Coronary artery (tissue), 2 donors: ENCODE measurements at regions not wholly inside any gene's neighbourhood (a gene's known extent, or its start where the extent isn't known, plus 50 kb on each side); places are given as distances from the start of the nearest gene placed in this dataset.
"Not testable (repeated sequence)": the region's sequence is repeated elsewhere in the genome, so short reads cannot be mapped to it uniquely, and the experiment has no call there.

Source experiments
- DNase-seq: peaks from one replicate; pipeline ENCODE4 v3.0.0-alpha.2; 2017; ENCODE audit warnings: low spot score
- H3K27ac ChIP-seq, 2 donors: fragments of 200-600 bp; sonication (generic); one replicate each; pipeline ENCODE4 v1.5.1; 2016 to 2019
- H3K4me3 ChIP-seq: fragments of 200-600 bp; sonication (generic); 2 replicates; pipeline ENCODE4 v1.5.1; 2016; ENCODE audit warnings: mild to moderate bottlenecking, moderate library complexity
- CTCF ChIP-seq: fragments of 200-600 bp; sonication (generic); IDR thresholded peaks from one replicate; pipeline ENCODE4 v1.5.1; 2019; ENCODE audit warnings: antibody characterized with exemption

- TF ChIP-seq CTCF, result no peak
- no peak overlapping the region for H3K4me3 ChIP-seq
- no peak overlapping the region for H3K27ac ChIP-seq
- no peak for DNase-seq
Measured at GRCh38 chr6:21931641-21932335, 338.2 kb downstream of the SOX4 start.

GRCh38 chr6:21933351-21933750 is 339.8 kb downstream of the SOX4 start:
- Histone ChIP-seq H3K27ac (no peak overlapping the region), H3K4me3 (no peak overlapping the region)
- DNase-seq, result no peak
- no peak for TF ChIP-seq CTCF

- no peak for DNase-seq
- Histone ChIP-seq H3K4me3 (no peak overlapping the region), H3K27ac (no peak overlapping the region)
- no peak for TF ChIP-seq CTCF
Measured at GRCh38 chr6:21935142-21935541, 341.6 kb downstream of the SOX4 start.

GRCh38 chr6:21935561-21936028 is 342.0 kb downstream of the SOX4 start:
- Histone ChIP-seq H3K27ac (no peak overlapping the region), H3K4me3 (no peak overlapping the region)
- no peak for TF ChIP-seq CTCF
- DNase-seq, result no peak

- Histone ChIP-seq H3K4me3 (no peak overlapping the region), H3K27ac (no peak overlapping the region)
- DNase-seq, result no peak
- TF ChIP-seq CTCF, result no peak
Measured at GRCh38 chr6:21937466-21937865, 343.9 kb downstream of the SOX4 start.

GRCh38 chr6:21939066-21939465 is 345.5 kb downstream of the SOX4 start:
- not testable (repeated sequence) for H3K27ac ChIP-seq, DNase-seq, H3K4me3 ChIP-seq

- DNase-seq, result no peak
- Histone ChIP-seq H3K4me3 (no peak overlapping the region), H3K27ac (no peak overlapping the region)
- no peak for TF ChIP-seq CTCF
Measured at GRCh38 chr6:21941926-21942325, 348.4 kb downstream of the SOX4 start.
